GM12872 (cell line): ENCODE measurements at regions not wholly inside any gene's neighbourhood (a gene's known extent, or its start where the extent isn't known, plus 50 kb on each side); places are given as distances from the start of the nearest gene placed in this dataset.

ENCODE experiments used
- CTCF ChIP-seq: IDR thresholded peaks from 3 replicates; pipeline ENCODE4 v1.5.1; 2011; ENCODE audit warnings: low read depth, mild to moderate bottlenecking, low read length, moderate library complexity; ENCODE audit not compliant: insufficient read depth

- TF ChIP-seq CTCF, result no peak
Observed at GRCh38 chr18:60445341-60445740, 72.8 kb upstream of the MC4R start.

DNA sequence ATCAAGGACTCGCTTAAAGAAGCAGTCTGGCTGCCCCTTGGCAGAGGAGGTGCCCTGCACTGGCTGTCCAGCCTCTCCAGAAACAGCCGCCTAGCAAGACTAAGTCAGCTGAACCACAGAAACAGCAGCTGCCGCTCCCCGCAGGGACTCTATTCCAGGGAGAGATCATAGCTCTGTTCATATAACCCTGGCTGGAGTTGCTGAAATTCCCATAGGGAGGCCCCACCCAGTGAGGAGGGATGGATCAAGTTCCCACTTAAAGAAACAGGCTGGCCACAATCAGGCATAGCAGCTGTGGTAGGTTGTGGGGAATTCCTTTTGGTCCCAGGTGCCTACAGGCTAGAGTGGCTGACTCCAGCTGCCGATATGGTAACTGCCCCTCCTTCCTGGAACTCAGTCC lies 74.2 kb upstream of the MC4R start:
- TF ChIP-seq CTCF, result no peak

- no peak for TF ChIP-seq CTCF
Observed at GRCh38 chr18:60448487-60449267, 76.1 kb upstream of the MC4R start.

DNA sequence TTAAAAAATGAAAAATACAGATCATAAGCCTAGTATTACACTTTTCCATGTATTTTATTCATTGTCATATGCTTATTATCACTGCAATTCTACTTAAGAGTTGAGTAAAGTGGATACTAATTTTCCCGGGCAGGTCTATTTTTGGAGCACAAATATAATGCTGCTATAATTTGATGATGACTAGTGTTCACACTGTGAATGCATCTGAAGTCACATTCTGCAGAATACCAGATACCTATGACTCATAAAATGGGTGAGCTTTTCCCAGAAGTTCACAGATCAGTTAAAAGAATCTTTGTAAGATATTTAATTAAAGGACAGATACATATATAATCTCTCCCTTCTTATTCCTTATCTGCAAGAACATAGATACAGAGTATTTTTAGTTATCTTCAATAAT lies 79.8 kb upstream of the MC4R start:
- TF ChIP-seq CTCF, result no peak

GRCh38 chr18:60466677-60467076 lies 94.1 kb upstream of the MC4R start:
- no peak for TF ChIP-seq CTCF

- TF ChIP-seq CTCF, result no peak
Observed at GRCh38 chr18:60469387-60470100, 97.0 kb upstream of the MC4R start.

DNA sequence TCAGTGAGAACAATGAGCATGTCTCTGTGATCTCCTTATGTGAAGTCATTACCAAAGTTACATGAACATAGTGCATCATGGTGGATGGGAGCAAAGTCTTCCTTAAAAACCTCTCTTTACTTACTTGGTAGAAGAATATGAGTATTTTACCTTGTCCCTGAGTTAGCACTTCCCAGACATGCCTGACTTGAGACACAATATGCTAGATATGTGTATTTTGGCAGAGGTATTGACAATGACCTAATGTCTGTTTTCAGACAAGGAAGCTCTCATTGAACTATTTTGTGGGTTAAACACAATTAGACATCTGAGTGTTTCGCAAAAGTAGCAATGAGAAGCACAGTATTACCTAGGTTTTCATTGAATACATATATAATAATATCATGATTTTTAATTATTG lies 99.1 kb upstream of the MC4R start:
- TF ChIP-seq CTCF, result no peak
